ENCODE measurements at regions not wholly inside any gene's neighbourhood (a gene's known extent, or its start where the extent isn't known, plus 50 kb on each side); places are given as distances from the start of the nearest gene placed in this dataset.

DNA sequence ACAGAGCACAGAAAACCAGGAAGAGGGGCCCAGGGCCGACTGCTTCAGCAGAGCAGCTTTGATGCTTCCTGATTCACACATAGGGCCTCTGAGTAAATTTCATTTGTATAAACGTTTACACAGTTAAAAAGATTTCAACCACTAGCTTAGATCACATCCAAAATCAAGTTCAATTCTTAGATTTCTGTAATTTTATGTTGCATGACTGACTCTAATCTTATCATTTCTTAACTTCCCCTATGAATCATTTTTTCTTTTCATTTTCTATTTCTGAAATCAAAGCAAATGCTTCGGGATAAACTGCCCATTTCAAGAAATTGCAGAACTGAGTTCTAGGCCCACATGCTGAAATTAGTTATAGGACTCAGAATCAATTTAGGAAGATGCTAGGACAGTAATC lies 224.7 kb downstream of the INHBA start:
- no peak overlapping the region for H3K4me3 ChIP-seq (ENCODE audit: severe bottlenecking)
- TF ChIP-seq, protein P1, sequence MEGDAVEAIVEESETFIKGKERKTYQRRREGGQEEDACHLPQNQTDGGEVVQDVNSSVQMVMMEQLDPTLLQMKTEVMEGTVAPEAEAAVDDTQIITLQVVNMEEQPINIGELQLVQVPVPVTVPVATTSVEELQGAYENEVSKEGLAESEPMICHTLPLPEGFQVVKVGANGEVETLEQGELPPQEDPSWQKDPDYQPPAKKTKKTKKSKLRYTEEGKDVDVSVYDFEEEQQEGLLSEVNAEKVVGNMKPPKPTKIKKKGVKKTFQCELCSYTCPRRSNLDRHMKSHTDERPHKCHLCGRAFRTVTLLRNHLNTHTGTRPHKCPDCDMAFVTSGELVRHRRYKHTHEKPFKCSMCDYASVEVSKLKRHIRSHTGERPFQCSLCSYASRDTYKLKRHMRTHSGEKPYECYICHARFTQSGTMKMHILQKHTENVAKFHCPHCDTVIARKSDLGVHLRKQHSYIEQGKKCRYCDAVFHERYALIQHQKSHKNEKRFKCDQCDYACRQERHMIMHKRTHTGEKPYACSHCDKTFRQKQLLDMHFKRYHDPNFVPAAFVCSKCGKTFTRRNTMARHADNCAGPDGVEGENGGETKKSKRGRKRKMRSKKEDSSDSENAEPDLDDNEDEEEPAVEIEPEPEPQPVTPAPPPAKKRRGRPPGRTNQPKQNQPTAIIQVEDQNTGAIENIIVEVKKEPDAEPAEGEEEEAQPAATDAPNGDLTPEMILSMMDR (IDR thresholded peaks at IDR 0.05; ENCODE audit: poor library complexity, severe bottlenecking), result no peak
- DNase-seq (ENCODE audit: low spot score), result no peak
- no peaks in the 10 kb centered on the region for H3K9me3 ChIP-seq (ENCODE audit: severe bottlenecking)
- no peaks in the 10 kb centered on the region for H3K4me1 ChIP-seq (ENCODE audit: insufficient read depth, poor library complexity, severe bottlenecking)
- H3K27me3 ChIP-seq (ENCODE audit: insufficient read depth, poor library complexity, severe bottlenecking), result no peaks in the 10 kb centered on the region
- no peak overlapping the region for H3K27ac ChIP-seq (ENCODE audit: poor library complexity, severe bottlenecking)
- no peak for ATAC-seq (ENCODE audit: low read depth)
- H3K36me3 ChIP-seq (ENCODE audit: low read depth), result no peaks in the 10 kb centered on the region

DNA sequence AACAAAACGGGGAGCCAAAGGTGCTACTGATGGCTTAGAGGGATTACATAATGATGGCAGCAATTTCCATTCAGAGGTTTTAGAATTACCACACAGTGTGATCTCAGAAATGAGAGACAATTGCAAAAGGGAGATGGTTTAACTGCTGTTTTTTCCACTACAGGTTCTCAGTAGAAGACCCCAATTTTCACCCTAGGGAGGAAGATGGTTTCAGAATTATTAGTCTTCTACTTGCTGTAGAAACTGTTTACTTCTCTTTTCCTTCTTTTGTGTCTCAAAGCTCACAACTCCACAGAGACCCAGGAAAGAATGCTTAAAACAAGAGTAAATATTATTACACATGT lies 226.5 kb downstream of the INHBA start:
- H3K27ac ChIP-seq (ENCODE audit: poor library complexity, severe bottlenecking), result no peak overlapping the region
- no peaks in the 10 kb centered on the region for H3K36me3 ChIP-seq (ENCODE audit: low read depth)
- H3K4me3 ChIP-seq (ENCODE audit: severe bottlenecking), result no peak overlapping the region
- no peak for DNase-seq (ENCODE audit: low spot score)
- TF ChIP-seq, protein P1 (IDR thresholded peaks at IDR 0.05; ENCODE audit: poor library complexity, severe bottlenecking), result no peak
- H3K4me1 ChIP-seq (ENCODE audit: insufficient read depth, poor library complexity, severe bottlenecking), result no peaks in the 10 kb centered on the region
- H3K27me3 ChIP-seq (ENCODE audit: insufficient read depth, poor library complexity, severe bottlenecking), result no peaks in the 10 kb centered on the region
- H3K9me3 ChIP-seq (ENCODE audit: severe bottlenecking), result no peaks in the 10 kb centered on the region
- ATAC-seq (ENCODE audit: low read depth), result no peak

DNA sequence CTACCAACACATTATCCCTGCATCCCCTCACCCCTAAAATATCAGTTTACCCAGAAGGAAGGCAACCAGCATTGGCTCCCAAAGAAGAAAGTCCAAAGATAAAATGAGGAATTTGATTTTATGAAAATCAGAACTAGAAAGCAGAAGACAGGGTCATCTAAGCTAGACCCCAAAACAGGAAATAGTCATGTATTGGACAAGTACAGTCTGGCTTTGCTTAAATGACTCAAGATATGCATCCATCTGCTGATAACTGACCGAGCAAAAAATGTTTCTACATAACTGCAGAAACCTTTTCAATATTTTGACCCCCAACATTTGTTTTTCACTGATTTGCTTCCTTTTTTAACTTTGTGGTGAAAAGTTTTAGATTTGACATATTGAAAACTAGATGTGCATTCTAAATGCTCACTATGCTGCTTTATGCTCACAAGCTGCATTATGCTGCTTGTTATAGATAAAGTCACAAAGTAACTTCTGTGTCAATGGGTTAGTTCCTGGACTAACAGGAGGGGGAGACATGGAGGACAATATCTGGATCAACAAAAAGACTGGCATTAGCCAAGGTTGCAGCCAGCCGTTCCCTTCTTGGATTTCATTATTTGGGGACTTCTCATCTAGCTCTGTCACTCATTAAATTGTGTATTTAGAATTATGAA lies 227.0 kb downstream of the INHBA start:
- Histone ChIP-seq H3K36me3 (ENCODE audit: low read depth) (no peaks in the 10 kb centered on the region), H3K9me3 (ENCODE audit: severe bottlenecking) (no peaks in the 10 kb centered on the region), H3K4me3 (ENCODE audit: severe bottlenecking) (no peak overlapping the region), H3K4me1 (ENCODE audit: insufficient read depth, poor library complexity, severe bottlenecking) (no peaks in the 10 kb centered on the region), H3K27me3 (ENCODE audit: insufficient read depth, poor library complexity, severe bottlenecking) (no peaks in the 10 kb centered on the region), H3K27ac (ENCODE audit: poor library complexity, severe bottlenecking) (no peak overlapping the region)
- DNase-seq (ENCODE audit: low spot score) (no peak), ATAC-seq (ENCODE audit: low read depth) (no peak)
- TF ChIP-seq, protein P1 (IDR thresholded peaks at IDR 0.05; ENCODE audit: poor library complexity, severe bottlenecking), result no peak

DNA sequence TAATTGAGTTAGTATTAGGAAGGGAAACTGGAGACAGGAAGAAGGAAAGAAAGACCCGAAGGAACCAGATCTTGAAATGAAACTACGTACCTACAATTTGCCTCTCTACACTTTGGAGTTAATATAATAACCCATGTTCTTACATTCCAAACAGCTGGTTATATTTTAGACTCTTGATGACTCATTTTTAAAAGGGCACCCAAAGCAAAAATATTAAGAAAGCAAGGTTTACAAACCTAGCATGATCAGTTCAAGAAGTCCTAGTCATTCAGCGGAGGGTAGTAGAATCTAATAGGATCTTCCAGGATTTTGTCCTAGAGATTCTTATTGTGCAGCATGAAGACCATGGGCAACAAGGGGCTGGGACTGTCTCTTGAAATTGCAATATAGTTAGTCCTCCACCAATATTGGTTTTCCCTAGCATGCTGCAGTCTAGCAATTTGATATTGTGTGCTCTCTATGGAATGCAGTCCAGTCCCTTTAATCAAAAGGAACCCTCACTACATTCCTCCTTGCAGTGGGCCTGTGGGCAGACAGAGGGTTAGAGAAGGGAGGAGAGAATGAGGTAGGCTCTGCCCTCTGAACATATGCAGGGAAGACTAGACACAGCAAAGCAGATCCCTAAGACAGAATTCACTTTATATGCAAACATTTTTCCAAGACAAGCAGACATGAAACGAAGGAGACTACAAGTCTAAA lies 230.3 kb downstream of the INHBA start:
- no peak overlapping the region for H3K4me3 ChIP-seq (ENCODE audit: severe bottlenecking)
- no peaks in the 10 kb centered on the region for H3K4me1 ChIP-seq (ENCODE audit: insufficient read depth, poor library complexity, severe bottlenecking)
- no peaks in the 10 kb centered on the region for H3K9me3 ChIP-seq (ENCODE audit: severe bottlenecking)
- no peaks in the 10 kb centered on the region for H3K36me3 ChIP-seq (ENCODE audit: low read depth)
- no peaks in the 10 kb centered on the region for H3K27me3 ChIP-seq (ENCODE audit: insufficient read depth, poor library complexity, severe bottlenecking)
- ATAC-seq (ENCODE audit: low read depth) (no peak), DNase-seq (ENCODE audit: low spot score) (no peak)
- H3K27ac ChIP-seq (ENCODE audit: poor library complexity, severe bottlenecking), result no peak overlapping the region
- TF ChIP-seq, protein P1 (IDR thresholded peaks at IDR 0.05; ENCODE audit: poor library complexity, severe bottlenecking), result no peak

DNA sequence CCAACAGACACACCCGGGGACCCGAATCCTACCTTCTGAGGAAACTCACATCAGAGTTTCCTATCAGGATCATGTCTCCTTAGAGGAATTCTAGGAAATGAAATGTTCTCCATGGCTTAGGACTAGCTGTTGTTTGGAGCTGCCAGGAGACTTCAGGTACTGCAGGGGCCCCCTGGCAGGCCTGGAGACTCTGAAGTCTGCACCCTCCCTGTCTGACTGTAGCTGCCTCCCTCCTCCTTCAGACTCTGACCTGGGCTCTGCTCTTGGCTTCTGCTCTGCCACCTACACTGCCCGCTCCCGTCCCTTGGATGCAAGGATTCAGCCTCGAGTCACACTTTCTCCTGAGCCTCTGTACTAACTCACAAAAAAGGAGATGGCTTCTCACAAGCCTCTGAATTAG lies 232.8 kb downstream of the INHBA start:
- Histone ChIP-seq H3K4me3 (ENCODE audit: severe bottlenecking) (no peak overlapping the region), H3K27me3 (ENCODE audit: insufficient read depth, poor library complexity, severe bottlenecking) (no peaks in the 10 kb centered on the region), H3K4me1 (ENCODE audit: insufficient read depth, poor library complexity, severe bottlenecking) (no peaks in the 10 kb centered on the region), H3K36me3 (ENCODE audit: low read depth) (no peaks in the 10 kb centered on the region), H3K9me3 (ENCODE audit: severe bottlenecking) (no peaks in the 10 kb centered on the region), H3K27ac (ENCODE audit: poor library complexity, severe bottlenecking) (no peak overlapping the region)
- TF ChIP-seq, protein P1 (IDR thresholded peaks at IDR 0.05; ENCODE audit: poor library complexity, severe bottlenecking), result no peak
- no peak for ATAC-seq (ENCODE audit: low read depth)
- DNase-seq (ENCODE audit: low spot score), result no peak
